ENCODE measurements at regions not wholly inside any gene's neighbourhood (a gene's known extent, or its start where the extent isn't known, plus 50 kb on each side); places are given as distances from the start of the nearest gene placed in this dataset.

DNA sequence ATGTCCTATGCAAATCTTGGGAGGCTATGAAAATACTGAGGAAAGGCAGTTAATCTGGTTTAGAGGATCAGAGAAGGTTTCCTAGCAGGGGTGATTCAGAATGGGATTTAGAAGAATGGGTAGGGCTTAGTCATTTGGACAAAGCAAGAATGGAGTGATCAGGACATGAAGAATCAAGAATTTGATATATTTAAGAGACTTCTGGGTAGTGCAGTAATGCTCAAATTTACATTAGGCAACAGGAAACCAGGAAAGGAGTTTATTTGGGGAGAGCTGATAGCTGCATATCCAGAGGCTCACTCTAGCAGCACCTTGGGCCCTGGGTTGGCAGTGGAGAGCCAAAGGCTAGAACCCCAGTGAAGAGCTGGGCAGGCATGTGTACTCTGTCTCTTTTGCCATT is 78.9 kb upstream of the PAPPA start:
- no peak overlapping the region for H3K27ac Mint-ChIP-seq (ENCODE audit: unreplicated experiment)
- DNase-seq, result no peak
- no peaks in the 10 kb centered on the region for H3K27me3 Mint-ChIP-seq (ENCODE audit: unreplicated experiment)
- BruUV-seq (replicated peaks), result no TSS peak
- peaks cover 6% of the 10 kb centered on the region for H3K9me3 Mint-ChIP-seq (ENCODE audit: low read depth, unreplicated experiment)
- intact Hi-C loops (cut with micrococcal nuclease; ENCODE audit: unreplicated experiment), result no loop called here
- H3K4me1 Mint-ChIP-seq (ENCODE audit: low read depth, unreplicated experiment), result no peaks in the 10 kb centered on the region
- H3K36me3 Mint-ChIP-seq (ENCODE audit: insufficient read depth, unreplicated experiment), result no peaks in the 10 kb centered on the region
- CTCF ChIA-PET, result no interaction called here
- H3K4me3 Mint-ChIP-seq (ENCODE audit: low read depth, unreplicated experiment), result no peak overlapping the region
- TF ChIP-seq, protein P1, sequence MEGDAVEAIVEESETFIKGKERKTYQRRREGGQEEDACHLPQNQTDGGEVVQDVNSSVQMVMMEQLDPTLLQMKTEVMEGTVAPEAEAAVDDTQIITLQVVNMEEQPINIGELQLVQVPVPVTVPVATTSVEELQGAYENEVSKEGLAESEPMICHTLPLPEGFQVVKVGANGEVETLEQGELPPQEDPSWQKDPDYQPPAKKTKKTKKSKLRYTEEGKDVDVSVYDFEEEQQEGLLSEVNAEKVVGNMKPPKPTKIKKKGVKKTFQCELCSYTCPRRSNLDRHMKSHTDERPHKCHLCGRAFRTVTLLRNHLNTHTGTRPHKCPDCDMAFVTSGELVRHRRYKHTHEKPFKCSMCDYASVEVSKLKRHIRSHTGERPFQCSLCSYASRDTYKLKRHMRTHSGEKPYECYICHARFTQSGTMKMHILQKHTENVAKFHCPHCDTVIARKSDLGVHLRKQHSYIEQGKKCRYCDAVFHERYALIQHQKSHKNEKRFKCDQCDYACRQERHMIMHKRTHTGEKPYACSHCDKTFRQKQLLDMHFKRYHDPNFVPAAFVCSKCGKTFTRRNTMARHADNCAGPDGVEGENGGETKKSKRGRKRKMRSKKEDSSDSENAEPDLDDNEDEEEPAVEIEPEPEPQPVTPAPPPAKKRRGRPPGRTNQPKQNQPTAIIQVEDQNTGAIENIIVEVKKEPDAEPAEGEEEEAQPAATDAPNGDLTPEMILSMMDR (IDR thresholded peaks at IDR 0.05; ENCODE audit: unreplicated experiment), result no peak

DNA sequence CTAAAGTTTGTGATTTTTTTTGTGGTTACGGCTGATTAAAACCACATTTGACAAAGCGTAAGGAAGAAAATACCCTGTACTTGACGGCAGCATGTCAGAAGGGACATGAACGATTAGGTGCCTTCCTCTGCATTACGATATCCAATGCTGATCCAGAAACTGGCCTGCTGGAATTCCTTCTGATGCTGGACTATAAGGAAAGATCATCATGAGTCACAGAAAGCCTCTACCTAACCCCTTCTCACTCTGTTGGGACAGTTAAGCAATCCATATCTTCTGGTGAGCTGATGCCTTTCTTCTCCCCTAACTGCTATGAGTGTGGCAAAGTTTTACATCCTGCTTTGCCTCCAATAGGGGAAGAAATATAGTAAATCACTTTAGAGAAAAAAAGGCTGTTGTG is 78.4 kb upstream of the PAPPA start:
- TF ChIP-seq, protein P1 (IDR thresholded peaks at IDR 0.05; ENCODE audit: unreplicated experiment), result no peak
- no TSS peak for BruUV-seq (replicated peaks)
- Mint-ChIP-seq H3K4me3 (ENCODE audit: low read depth, unreplicated experiment) (no peak overlapping the region), H3K9me3 (ENCODE audit: low read depth, unreplicated experiment) (peaks cover 6% of the 10 kb centered on the region), H3K36me3 (ENCODE audit: insufficient read depth, unreplicated experiment) (no peaks in the 10 kb centered on the region), H3K27me3 (ENCODE audit: unreplicated experiment) (no peaks in the 10 kb centered on the region), H3K27ac (ENCODE audit: unreplicated experiment) (no peak overlapping the region), H3K4me1 (ENCODE audit: low read depth, unreplicated experiment) (no peaks in the 10 kb centered on the region)
- intact Hi-C loops (cut with micrococcal nuclease; ENCODE audit: unreplicated experiment), result no loop called here
- CTCF ChIA-PET, result no interaction called here
- DNase-seq, result no peak

- intact Hi-C loops (cut with micrococcal nuclease; ENCODE audit: unreplicated experiment), result no loop called here
- CTCF ChIA-PET, result no interaction called here
- Mint-ChIP-seq H3K27ac (ENCODE audit: unreplicated experiment) (no peak overlapping the region), H3K4me1 (ENCODE audit: low read depth, unreplicated experiment) (no peaks in the 10 kb centered on the region), H3K36me3 (ENCODE audit: insufficient read depth, unreplicated experiment) (no peaks in the 10 kb centered on the region), H3K27me3 (ENCODE audit: unreplicated experiment) (no peaks in the 10 kb centered on the region), H3K9me3 (ENCODE audit: low read depth, unreplicated experiment) (peaks cover 6% of the 10 kb centered on the region), H3K4me3 (ENCODE audit: low read depth, unreplicated experiment) (no peak overlapping the region)
- DNase-seq, result no peak
- BruUV-seq (replicated peaks), result no TSS peak
- TF ChIP-seq, protein P1 (IDR thresholded peaks at IDR 0.05; ENCODE audit: unreplicated experiment), result no peak
Observed at GRCh38 chr9:116078640-116079039, 75.0 kb upstream of the PAPPA start.

DNA sequence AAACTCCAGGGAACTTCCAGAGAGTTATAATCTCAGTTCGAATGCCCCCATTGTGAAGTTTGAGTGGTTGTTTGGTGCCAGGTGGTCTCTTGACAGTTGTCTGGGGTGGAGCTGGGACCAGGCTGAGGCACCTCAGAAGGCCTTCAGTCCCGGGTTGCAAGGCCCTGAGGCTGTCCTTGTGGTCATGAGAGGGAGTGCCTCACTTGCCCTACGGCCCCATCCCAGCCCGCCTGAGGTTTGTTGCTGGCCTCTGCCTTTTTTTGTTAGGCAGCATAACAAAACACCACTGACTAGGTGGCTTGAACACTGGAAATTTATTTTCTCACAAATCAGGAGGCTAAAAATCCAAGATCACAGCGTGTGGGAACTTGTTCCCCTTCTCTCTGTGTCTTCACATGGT is 73.0 kb upstream of the PAPPA start:
- Mint-ChIP-seq H3K4me1 (ENCODE audit: low read depth, unreplicated experiment) (no peaks in the 10 kb centered on the region), H3K4me3 (ENCODE audit: low read depth, unreplicated experiment) (no peak overlapping the region), H3K36me3 (ENCODE audit: insufficient read depth, unreplicated experiment) (no peaks in the 10 kb centered on the region), H3K27me3 (ENCODE audit: unreplicated experiment) (no peaks in the 10 kb centered on the region), H3K27ac (ENCODE audit: unreplicated experiment) (no peak overlapping the region), H3K9me3 (ENCODE audit: low read depth, unreplicated experiment) (peaks cover 3% of the 10 kb centered on the region)
- BruUV-seq (replicated peaks), result no TSS peak
- no peak for DNase-seq
- CTCF ChIA-PET, result no interaction called here
- TF ChIP-seq, protein P1 (IDR thresholded peaks at IDR 0.05; ENCODE audit: unreplicated experiment), result no peak
- intact Hi-C loops (cut with micrococcal nuclease; ENCODE audit: unreplicated experiment), result no loop called here

All from Calu3 (cell line).